Large intestine (tissue), 3 donors: ENCODE measurements at regions not wholly inside any gene's neighbourhood (a gene's known extent, or its start where the extent isn't known, plus 50 kb on each side); places are given as distances from the start of the nearest gene placed in this dataset.

Experiments
- DNase-seq, 2 donors: peaks; one replicate each; pipeline versions ENCODE4 v3.0.0 to v3.0.0-alpha.2; 2013
- H3K27ac ChIP-seq: one replicate; pipeline ENCODE4 v1.5.1; 2013; ENCODE audit warnings: low read length
- H3K27me3 ChIP-seq: 2 replicates; pipeline ENCODE4 v1.6.1; 2013; ENCODE audit warnings: low read length; ENCODE audit not compliant: control insufficient read depth, insufficient read depth
- H3K36me3 ChIP-seq: 2 replicates; pipeline ENCODE4 v1.6.1; 2013; ENCODE audit warnings: low read length; ENCODE audit not compliant: control insufficient read depth, insufficient read depth
- H3K4me1 ChIP-seq: one replicate; pipeline ENCODE4 v1.6.1; 2013; ENCODE audit warnings: low read length; ENCODE audit not compliant: control insufficient read depth, insufficient read depth
- H3K4me3 ChIP-seq: one replicate; pipeline ENCODE4 v1.5.1; 2013; ENCODE audit warnings: low read length
- H3K9me3 ChIP-seq: one replicate; pipeline ENCODE4 v1.6.1; 2013; ENCODE audit warnings: mild to moderate bottlenecking, low read depth, low read length, moderate library complexity; ENCODE audit not compliant: control insufficient read depth
- WGBS: methylation state at CpG from one replicate; pipeline ENCODE4 v1.1.5; 2013; ENCODE audit warnings: low lambda C conversion rate; ENCODE audit not compliant: insufficient coverage; 5-methylcytosine and 5-hydroxymethylcytosine counted together

DNA sequence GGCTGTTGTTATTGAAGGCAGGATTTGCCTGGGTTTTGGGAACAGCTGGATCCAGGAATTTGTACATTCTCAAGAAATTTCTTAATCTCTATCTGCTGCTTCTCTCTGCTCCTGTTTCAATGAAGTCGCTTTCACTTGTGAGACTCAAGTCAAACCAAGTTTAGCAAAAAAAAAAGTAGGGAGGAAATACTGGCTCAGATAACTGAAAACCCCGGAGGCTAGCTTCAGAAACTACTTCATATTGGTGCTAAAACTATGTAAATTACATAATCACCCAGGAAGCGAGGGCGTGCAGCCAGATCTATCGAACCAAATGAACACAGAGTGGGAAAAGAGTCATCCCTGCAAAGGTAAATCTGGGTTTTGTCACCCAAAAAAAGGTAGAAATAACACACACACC lies 68.3 kb upstream of the FICD start:
- 100% methylated on average over 1 of the region's 5 CpGs for WGBS
- Histone ChIP-seq H3K4me1 (no peaks in the 10 kb centered on the region), H3K36me3 (no peaks in the 10 kb centered on the region), H3K4me3 (no peak overlapping the region), H3K27ac (no peak overlapping the region), H3K9me3 (no peaks in the 10 kb centered on the region), H3K27me3 (no peaks in the 10 kb centered on the region)
- DNase-seq, result no peak

DNA sequence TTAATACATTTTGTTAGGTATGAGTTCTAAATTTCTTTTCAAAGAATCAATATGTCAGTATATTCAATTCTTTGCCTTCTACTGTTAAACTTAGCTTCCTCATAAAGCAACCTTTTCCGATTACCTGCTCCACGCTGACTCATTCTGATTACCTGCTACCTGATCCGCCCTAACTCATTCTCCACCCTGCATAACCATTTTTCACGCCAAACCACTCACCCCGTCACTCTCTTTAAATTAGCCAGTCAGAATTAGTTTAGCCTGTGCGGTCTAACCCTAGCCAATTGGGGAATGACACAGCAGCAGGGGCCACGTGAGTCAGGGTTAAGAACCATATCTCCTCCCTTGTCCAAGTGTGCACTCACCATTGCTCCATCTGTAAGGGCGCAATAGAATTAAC lies 72.2 kb upstream of the FICD start:
- H3K4me3 ChIP-seq, result no peak overlapping the region
- no peaks in the 10 kb centered on the region for H3K36me3 ChIP-seq
- no peak overlapping the region for H3K27ac ChIP-seq
- H3K9me3 ChIP-seq, result no peaks in the 10 kb centered on the region
- WGBS, result no CpG with 5 or more reads among the region's 8 CpGs
- no peaks in the 10 kb centered on the region for H3K4me1 ChIP-seq
- no peaks in the 10 kb centered on the region for H3K27me3 ChIP-seq
- no peak for DNase-seq

DNA sequence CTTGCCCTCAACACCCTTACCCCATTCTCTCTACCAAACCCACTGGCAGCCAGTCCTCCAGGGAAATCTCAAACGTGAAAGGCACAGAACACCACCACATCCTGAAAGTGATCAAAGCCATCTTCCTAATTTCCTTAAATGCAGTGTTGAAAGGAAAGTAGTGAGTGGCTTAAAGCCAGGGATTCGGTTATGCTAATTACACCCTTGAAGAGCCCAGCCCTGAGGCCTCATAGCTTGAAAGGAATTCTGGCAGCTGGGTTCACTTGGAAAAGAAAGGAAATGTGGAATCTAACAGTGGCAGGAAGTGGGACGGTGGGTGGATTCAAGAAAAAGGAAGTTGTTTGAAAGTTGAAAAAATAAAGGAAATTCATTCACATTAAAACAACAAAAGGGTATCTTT lies 73.0 kb upstream of the FICD start:
- Histone ChIP-seq H3K36me3 (no peaks in the 10 kb centered on the region), H3K27me3 (no peaks in the 10 kb centered on the region), H3K9me3 (no peaks in the 10 kb centered on the region), H3K4me1 (no peaks in the 10 kb centered on the region), H3K27ac (no peak overlapping the region), H3K4me3 (no peak overlapping the region)
- DNase-seq, result no peak
- WGBS, result 17% methylated on average over 2 of the region's 3 CpGs

DNA sequence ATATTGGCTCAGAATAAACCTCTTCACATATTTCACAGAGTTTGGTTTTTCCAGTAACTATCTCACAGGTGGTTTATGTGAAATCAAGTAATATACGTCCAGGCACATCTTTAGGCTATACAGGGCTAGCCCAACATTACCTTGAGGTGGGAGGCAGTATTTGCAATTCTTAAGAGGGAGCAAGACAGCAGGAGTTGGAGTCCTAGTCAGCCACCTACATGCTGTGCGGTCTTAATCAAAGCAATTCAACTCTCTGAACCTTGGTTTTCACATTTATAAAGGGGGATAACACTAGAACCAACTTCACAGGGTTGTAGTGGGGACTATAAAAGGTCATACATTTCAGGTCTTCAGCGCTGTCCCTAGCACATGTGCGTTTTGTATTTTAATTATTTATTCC lies 73.5 kb upstream of the FICD start:
- no peaks in the 10 kb centered on the region for H3K4me1 ChIP-seq
- H3K9me3 ChIP-seq, result no peaks in the 10 kb centered on the region
- no peak for DNase-seq
- H3K27ac ChIP-seq, result no peak overlapping the region
- no peak overlapping the region for H3K4me3 ChIP-seq
- no peaks in the 10 kb centered on the region for H3K36me3 ChIP-seq
- no peaks in the 10 kb centered on the region for H3K27me3 ChIP-seq
- 40% methylated on average over 1 of the region's 4 CpGs for WGBS

DNA sequence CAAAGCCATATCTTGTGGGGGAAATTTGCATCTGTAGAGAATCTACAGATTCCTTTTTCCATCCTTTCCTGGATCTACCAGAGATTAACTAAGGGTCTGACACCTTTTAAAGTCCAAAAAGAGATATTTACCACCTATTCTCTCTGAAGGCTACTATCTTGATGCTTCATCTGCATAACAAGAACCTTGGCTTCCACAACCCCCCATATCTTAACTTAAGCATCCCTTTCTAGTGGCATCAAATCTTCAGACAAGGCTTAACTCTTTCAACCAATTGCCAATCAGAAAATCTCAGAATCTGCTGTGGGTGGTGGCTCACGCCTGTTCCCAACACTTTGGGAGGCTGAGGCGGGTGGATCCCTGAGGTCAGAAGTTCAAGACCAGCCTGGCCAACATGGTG lies 74.3 kb upstream of the FICD start:
- 80% methylated on average over 1 of the region's 2 CpGs for WGBS

DNA sequence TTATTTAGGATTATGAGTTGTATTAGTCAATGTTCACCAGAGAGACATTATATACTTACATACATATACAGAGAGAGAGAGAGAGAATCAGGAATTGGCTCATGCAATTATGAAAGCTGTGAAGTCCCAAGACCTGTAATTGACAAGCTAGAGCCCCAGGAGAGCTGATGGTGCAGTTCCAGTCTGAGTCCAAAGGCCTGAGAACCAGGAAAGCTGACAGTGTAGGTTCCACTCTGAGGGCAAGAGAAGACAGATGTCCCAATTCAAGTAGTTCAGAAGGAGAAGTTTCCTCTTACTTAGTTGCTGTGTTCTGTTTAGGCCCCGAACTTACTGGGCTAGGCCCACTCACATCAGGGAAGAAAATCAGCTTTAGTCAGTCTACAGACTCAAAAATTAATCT lies 76.4 kb upstream of the FICD start:
- Histone ChIP-seq H3K4me1 (no peaks in the 10 kb centered on the region), H3K4me3 (no peak overlapping the region), H3K27ac (no peak overlapping the region), H3K9me3 (no peaks in the 10 kb centered on the region), H3K27me3 (no peaks in the 10 kb centered on the region), H3K36me3 (no peaks in the 10 kb centered on the region)
- DNase-seq, result no peak
- no CpG with 5 or more reads among the region's 1 CpG for WGBS

More for the DNA sequence above, 74.3 kb upstream of the FICD start:
- no peaks in the 10 kb centered on the region for H3K36me3 ChIP-seq
- H3K27me3 ChIP-seq, result no peaks in the 10 kb centered on the region
- no peak overlapping the region for H3K27ac ChIP-seq
- no peak overlapping the region for H3K4me3 ChIP-seq
- H3K9me3 ChIP-seq, result no peaks in the 10 kb centered on the region
- no peak for DNase-seq
- no peaks in the 10 kb centered on the region for H3K4me1 ChIP-seq

DNA sequence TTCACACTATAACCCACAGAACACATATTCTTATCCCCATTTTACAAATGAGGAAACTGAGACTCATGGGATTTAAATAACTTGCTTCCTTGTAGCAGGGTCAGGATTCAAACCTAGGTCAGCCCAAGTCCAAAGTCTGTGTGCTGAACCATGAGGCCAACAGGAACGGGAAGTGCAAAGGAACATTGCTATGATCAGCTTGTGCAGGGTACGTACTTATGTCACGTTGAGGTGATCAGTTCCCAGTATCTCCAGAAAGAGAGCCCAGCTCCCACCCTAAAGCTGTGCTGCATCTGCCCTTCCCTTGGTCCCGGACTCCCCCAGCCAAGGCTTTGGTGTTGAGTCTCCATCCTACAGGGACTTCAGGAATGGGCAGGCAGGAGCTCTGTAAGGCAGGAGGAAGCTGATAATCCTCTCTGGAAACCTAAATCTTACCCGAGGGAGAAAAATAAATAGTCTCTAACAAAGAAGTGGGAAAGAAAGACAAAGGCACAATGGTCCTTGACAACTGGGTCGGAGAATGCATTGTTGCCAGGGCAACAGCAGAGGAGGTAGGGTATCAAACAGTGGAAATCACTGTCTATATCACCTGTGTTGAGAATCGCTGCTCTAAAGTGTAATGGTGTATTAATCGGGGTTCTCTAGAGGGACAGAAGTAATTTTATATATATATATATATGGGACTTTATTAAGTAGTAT lies 82.5 kb upstream of the FICD start:
- no CpG with 5 or more reads among the region's 8 CpGs for WGBS

DNA sequence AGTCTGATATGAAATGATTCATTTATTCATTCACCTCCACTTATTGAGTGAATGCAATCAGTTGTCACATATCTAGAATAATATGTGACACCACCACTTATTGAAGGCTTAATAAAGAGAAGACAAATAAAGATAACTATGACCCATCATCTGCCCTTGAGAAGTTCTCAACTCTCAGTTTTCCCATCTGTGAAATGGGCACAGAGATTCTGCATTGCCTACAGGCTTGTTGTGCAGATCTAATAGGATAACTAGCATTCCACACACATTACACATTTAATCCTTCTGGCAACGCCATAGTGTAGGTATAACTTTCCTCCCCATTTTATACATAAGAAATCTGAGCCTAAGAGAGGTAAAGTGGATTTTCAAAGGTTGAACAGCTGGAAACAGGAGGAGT lies 84.2 kb upstream of the FICD start:
- Histone ChIP-seq H3K4me1 (no peaks in the 10 kb centered on the region), H3K9me3 (no peaks in the 10 kb centered on the region), H3K27me3 (no peaks in the 10 kb centered on the region), H3K36me3 (no peaks in the 10 kb centered on the region), H3K27ac (no peak overlapping the region), H3K4me3 (no peak overlapping the region)
- no CpG with 5 or more reads among the region's 1 CpG for WGBS
- no peak for DNase-seq

More for the DNA sequence above, 82.5 kb upstream of the FICD start:
- Histone ChIP-seq H3K4me3 (no peak overlapping the region), H3K9me3 (no peaks in the 10 kb centered on the region), H3K36me3 (no peaks in the 10 kb centered on the region), H3K4me1 (no peaks in the 10 kb centered on the region), H3K27ac (no peak overlapping the region), H3K27me3 (no peaks in the 10 kb centered on the region)
- DNase-seq, result no peak

DNA sequence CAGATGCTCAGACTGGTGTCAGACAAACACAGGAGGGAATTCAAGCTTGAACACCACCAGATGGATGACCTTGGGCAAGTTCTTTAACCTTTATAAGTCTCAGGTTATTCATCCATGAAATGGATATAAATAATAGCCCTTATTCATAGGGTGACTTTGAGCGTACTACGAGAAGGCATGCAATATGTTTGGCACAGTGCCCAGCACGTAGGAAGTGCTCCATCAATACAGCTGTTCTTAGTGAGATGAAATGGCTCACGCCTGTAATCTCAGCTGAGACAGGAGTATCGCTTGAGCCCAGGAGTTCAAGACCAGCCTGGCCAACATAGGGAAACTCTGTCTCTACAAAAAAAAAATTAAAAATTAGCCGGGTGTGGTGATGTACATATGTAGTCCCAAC lies 84.8 kb upstream of the FICD start:
- Histone ChIP-seq H3K4me1 (no peaks in the 10 kb centered on the region), H3K36me3 (no peaks in the 10 kb centered on the region), H3K9me3 (no peaks in the 10 kb centered on the region), H3K27ac (no peak overlapping the region), H3K4me3 (no peak overlapping the region), H3K27me3 (no peaks in the 10 kb centered on the region)
- whole genome bisulfite sequencing, result no CpG with 5 or more reads among the region's 6 CpGs
- DNase-seq, result no peak

DNA sequence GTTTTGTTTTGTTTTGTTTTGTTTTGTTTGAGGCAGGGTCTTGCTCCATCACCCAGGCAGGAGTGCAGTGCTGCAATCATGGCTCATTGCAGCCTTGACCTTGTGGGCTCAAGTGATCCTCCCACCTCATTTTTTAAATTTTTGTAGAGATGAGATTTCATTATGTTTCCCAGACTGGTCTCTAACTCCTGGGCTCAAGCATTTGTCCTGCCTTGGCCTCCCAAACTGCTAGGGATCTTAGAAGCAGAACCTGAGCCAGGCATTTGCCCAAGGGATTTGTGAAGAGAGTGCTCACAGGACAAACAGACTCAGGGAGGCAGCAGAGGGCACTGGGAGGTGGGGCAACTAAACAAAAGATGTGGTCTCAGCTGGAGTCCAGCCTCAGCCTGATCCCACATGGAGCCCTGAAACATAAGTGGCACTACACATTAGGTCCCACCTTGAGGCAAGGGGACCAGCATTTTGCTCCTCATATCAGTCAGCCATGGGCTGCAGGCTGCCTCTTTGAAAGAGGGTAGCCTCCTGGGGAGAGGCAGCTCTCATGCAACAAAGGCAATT lies 86.2 kb upstream of the CMKLR1 start:
- no peaks in the 10 kb centered on the region for H3K36me3 ChIP-seq
- H3K9me3 ChIP-seq, result no peaks in the 10 kb centered on the region
- DNase-seq, result no peak
- H3K4me1 ChIP-seq, result no peaks in the 10 kb centered on the region
- H3K4me3 ChIP-seq, result no peak overlapping the region
- no peaks in the 10 kb centered on the region for H3K27me3 ChIP-seq
- no peak overlapping the region for H3K27ac ChIP-seq

DNA sequence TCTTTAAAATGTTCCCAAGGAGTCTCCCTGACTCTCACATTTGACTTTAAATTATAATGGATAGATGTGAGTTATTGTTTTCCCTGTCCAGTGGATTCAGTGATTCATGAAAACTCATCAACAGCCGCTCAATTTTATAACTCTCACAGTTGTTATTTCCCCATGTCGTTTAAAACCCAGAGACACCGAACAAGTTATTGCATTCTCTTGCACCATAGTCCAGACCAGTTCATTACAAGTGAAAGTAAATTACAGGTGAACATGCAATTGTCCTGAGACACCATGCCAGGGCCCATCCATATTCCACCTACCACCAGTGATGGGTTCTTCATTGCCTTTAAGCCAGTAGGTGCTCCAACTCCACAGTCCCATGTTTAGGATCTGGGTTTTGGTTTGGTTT lies 85.7 kb upstream of the CMKLR1 start:
- H3K27ac ChIP-seq, result no peak overlapping the region
- WGBS, result 87% methylated on average over 3 of the region's 3 CpGs
- H3K4me1 ChIP-seq, result no peaks in the 10 kb centered on the region
- no peak overlapping the region for H3K4me3 ChIP-seq
- no peaks in the 10 kb centered on the region for H3K36me3 ChIP-seq
- H3K9me3 ChIP-seq, result no peaks in the 10 kb centered on the region
- no peak for DNase-seq
- no peaks in the 10 kb centered on the region for H3K27me3 ChIP-seq
